Activated CD8-positive, alpha-beta T cell treated with anti-CD3 and anti-CD28 coated beads, Interleukin-2, amount 10 ng/mL, durations not matched to agents 7 days and 5 days (primary cell): ENCODE measurements at regions not wholly inside any gene's neighbourhood (a gene's known extent, or its start where the extent isn't known, plus 50 kb on each side); places are given as distances from the start of the nearest gene placed in this dataset.

Experiments
- ATAC-seq: fragments of 150-1000 bp; cut with Tn5 transposase; one replicate; pipeline ENCODE4 v1.10.0; 2021; ENCODE audit warnings: moderate library complexity
- CTCF ChIA-PET: fragments of 350-600 bp; sonication (Branson Sonifier 250); formaldehyde crosslinking; loops from one replicate; lab custom pipeline; 2021; ENCODE audit warnings: antibody characterized with exemption; lab: Charles Lee
- POLR2A ChIA-PET: fragments of 350-600 bp; sonication (Branson Sonifier 250); formaldehyde crosslinking; loops from one replicate; lab custom pipeline; 2021; ENCODE audit warnings: antibody characterized with exemption; lab: Charles Lee
- DNase-seq: peaks from one replicate; pipeline ENCODE4 v3.0.0-alpha.2; 2020
- H3K27ac Mint-ChIP-seq: one replicate; pipeline ENCODE4 v1.8.0; 2021; ENCODE audit warnings: mild to moderate bottlenecking, mixed read lengths
- H3K27me3 Mint-ChIP-seq: one replicate; pipeline ENCODE4 v1.8.0; 2021; ENCODE audit warnings: low read depth, mixed read lengths
- H3K36me3 Mint-ChIP-seq: one replicate; pipeline ENCODE4 v1.8.0; 2021; ENCODE audit warnings: low read depth, mixed read lengths
- H3K4me1 Mint-ChIP-seq: one replicate; pipeline ENCODE4 v1.8.0; 2021; ENCODE audit warnings: low read depth, mixed read lengths
- H3K4me3 Mint-ChIP-seq: one replicate; pipeline ENCODE4 v1.8.0; 2021; ENCODE audit warnings: mild to moderate bottlenecking, mixed read lengths
- H3K9me3 Mint-ChIP-seq: one replicate; pipeline ENCODE4 v1.8.0; 2022; ENCODE audit warnings: mixed read lengths; ENCODE audit not compliant: insufficient read depth

DNA sequence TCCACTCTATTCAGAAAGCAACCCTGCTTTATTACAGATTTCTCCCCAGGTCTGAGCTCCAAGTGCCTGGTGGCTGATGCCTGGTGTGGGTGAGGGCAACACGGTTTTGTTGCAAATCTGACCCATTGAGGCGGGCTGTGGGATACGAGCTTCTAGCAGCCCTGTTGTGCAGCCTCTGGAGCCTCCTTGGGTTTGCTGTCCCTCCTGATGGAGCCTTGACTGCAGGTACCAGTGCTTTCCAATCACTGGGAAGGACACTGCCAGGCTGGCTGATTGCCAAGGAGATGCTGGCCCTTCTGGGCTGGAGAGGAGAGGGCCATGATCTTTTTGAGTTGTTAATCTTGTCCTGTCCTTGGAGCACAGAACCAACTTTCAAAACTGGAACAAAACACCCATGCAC lies 151.0 kb upstream of the RGMA start:
- peaks cover 5% of the 10 kb centered on the region for H3K4me1 Mint-ChIP-seq
- ChIA-PET CTCF (no interaction called here), POLR2A (no interaction called here)

DNA sequence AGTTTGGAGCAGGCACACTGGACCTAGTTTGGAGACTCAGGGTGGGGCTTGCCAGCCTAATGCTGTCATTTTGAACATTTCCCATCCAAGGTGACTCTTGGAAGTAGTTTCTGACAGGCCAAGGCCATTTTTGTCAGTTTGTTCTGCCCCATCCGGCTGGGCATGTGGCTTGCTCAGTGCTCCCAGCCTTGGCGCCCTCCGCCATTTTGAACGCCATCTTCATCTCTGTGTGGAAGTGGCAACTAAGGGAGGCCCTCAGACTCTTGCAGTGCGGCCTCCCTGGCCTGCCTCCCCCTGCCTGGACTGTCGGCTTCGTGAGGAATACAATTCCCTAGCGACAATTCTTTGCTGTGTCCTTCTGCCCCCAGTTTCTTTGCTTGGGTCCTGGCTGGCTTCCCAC lies 150.6 kb upstream of the RGMA start:
- peaks cover 4% of the 10 kb centered on the region for H3K27me3 Mint-ChIP-seq
- ChIA-PET POLR2A (no interaction called here), CTCF (no interaction called here)
- H3K4me1 Mint-ChIP-seq, result peaks cover 5% of the 10 kb centered on the region
- ATAC-seq (no peak), DNase-seq (no peak)
- no peak overlapping the region for H3K4me3 Mint-ChIP-seq
- H3K27ac Mint-ChIP-seq, result no peak overlapping the region
- H3K36me3 Mint-ChIP-seq, result no peaks in the 10 kb centered on the region
- H3K9me3 Mint-ChIP-seq, result no peaks in the 10 kb centered on the region

More for the DNA sequence above, 151.0 kb upstream of the RGMA start:
- H3K4me3 Mint-ChIP-seq, result no peak overlapping the region
- no peak overlapping the region for H3K27ac Mint-ChIP-seq
- peaks cover under 1% of the 10 kb centered on the region for H3K27me3 Mint-ChIP-seq
- no peaks in the 10 kb centered on the region for H3K9me3 Mint-ChIP-seq
- DNase-seq (no peak), ATAC-seq (no peak)
- H3K36me3 Mint-ChIP-seq, result no peaks in the 10 kb centered on the region

DNA sequence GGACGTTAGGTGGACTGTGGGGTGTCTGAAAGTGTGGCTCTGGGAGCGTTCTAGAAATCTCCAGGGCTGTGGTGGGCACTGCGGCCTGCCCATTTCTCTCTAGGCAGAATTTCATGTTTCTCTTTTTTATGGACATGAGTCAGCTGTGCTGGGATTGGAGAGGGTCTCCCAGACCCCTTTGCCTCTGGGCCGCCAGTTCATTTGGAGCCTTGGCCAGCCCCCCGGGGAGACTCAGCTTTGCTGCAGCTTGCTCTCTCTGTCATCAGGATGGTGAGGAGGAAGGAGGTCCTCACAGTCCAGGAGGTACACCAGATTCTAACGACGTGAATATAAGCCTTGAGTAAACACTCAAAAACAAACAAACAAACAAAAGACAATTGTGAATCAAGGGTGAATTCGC lies 149.6 kb upstream of the RGMA start:
- ChIA-PET POLR2A (no interaction called here), CTCF (no interaction called here)
- H3K27ac Mint-ChIP-seq, result no peak overlapping the region

DNA sequence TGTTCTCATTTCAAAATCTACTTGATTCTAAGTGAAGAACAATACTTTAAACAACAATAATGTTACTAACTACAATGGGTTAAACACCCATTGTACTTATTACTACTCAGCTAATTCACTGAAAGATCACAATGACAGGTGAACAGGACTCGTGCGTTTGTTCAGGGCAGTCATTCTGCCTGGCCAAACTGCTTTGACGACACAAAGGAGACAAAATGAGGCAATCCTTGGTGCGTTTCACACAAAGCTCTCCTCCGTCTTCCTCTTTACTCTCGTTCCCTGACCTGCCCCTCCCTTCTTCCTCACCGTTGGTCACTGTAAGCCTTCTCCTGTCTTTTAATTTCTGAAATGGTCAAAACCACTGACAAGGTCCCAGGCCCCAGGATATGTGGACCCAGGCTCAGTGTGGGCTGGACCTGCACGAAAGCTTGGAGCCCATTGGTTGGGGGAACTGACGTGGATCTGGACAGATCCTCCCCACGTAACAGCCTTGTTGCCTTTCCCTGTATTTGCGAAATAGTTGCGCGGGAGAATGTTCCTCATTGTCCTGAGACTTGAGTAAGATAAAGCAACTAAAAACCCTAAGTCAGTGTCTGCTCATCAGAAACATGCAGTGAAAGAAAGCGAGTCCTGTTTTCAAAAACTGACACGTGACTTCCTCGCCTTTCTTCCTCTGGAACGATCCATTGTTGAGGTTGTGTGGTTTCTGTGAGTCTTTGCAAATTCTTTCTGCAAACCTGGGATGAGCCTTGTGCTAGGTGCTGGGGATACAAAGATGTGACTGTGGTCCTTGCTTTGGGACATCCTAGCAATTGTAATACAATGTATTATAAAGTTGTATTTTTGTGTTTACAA lies 147.1 kb upstream of the RGMA start:
- DNase-seq (no peak), ATAC-seq (no peak)
- Mint-ChIP-seq H3K9me3 (no peaks in the 10 kb centered on the region), H3K27ac (no peak overlapping the region), H3K4me1 (peaks cover 8% of the 10 kb centered on the region), H3K27me3 (peaks cover 7% of the 10 kb centered on the region), H3K36me3 (no peaks in the 10 kb centered on the region), H3K4me3 (no peak overlapping the region)
- POLR2A ChIA-PET, result no interaction called here
- CTCF ChIA-PET, result no interaction called here

More for the DNA sequence above, 149.6 kb upstream of the RGMA start:
- Mint-ChIP-seq H3K27me3 (peaks cover 4% of the 10 kb centered on the region), H3K36me3 (no peaks in the 10 kb centered on the region), H3K4me1 (peaks cover 5% of the 10 kb centered on the region), H3K4me3 (no peak overlapping the region), H3K9me3 (no peaks in the 10 kb centered on the region)
- DNase-seq, result no peak
- ATAC-seq, result no peak

DNA sequence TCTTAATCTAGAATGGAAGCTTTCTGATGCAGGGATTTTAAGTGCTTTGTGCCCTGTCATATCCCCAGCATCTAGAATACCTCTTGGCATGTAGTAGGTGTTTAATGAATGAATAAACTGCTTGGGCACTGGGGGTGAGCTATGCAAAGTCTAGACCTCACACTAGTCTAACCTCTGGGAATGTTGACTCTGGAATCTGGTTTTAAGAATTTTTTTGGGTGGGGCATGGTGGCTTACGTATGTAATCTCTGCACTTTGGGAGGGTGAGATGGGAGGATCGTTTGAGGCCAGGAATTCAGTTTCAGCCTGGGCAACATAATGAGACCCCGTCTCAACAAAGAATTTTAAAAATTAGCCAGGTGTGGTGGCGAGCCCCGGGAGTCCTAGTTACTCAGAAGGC lies 146.3 kb upstream of the RGMA start:
- Mint-ChIP-seq H3K4me3 (no peak overlapping the region), H3K27ac (no peak overlapping the region), H3K36me3 (no peaks in the 10 kb centered on the region), H3K9me3 (no peaks in the 10 kb centered on the region), H3K4me1 (peaks cover 8% of the 10 kb centered on the region), H3K27me3 (peaks cover 13% of the 10 kb centered on the region)
- ChIA-PET POLR2A (no interaction called here), CTCF (no interaction called here)
- ATAC-seq (no peak), DNase-seq (no peak)

DNA sequence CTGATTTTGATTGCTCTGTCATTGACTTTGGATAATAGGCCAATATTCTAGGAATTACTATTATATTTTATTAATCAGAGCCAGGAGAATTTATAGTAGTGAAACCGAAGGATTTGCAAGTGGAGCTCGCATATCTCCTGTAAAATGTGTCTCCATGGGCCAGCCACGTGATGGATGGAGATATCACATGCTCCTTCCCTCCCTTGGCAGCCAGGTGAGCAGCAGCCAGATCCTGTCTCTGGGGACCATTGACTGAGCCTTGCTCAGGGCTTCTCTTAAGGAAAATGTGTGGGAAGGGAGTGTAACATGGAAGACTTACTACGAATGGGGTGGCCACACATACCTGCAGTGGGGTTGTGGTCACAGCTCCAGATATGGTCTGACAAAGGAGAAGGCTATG lies 144.7 kb upstream of the RGMA start:
- Mint-ChIP-seq H3K27ac (no peak overlapping the region), H3K4me3 (no peak overlapping the region), H3K9me3 (no peaks in the 10 kb centered on the region), H3K4me1 (peaks cover 8% of the 10 kb centered on the region), H3K27me3 (peaks cover 15% of the 10 kb centered on the region), H3K36me3 (no peaks in the 10 kb centered on the region)
- DNase-seq (no peak), ATAC-seq (no peak)
- ChIA-PET POLR2A (no interaction called here), CTCF (no interaction called here)

DNA sequence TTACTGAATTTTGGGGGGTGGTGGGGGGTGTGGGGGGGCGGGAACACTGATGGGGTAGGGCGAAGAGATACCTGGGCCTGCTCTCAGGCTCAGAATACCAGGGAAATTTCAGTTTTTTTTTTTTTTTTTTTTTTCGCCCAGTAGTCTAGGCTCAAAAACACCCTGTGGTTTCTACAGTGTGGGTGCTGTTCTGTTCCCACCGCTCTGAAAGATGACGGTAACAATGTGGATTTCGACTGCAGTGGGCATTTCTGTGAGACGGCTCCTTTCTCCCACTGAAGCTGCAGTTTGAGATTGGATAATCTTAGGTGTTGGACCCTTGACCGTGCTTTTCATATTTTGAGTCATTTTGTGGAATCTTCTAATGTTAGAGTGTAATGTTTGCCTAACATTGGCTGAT lies 143.8 kb upstream of the RGMA start:
- H3K4me3 Mint-ChIP-seq, result no peak overlapping the region
- POLR2A ChIA-PET, result no interaction called here
- ATAC-seq, result no peak
- no peaks in the 10 kb centered on the region for H3K9me3 Mint-ChIP-seq
- no peak overlapping the region for H3K27ac Mint-ChIP-seq
- CTCF ChIA-PET, result no interaction called here
- no peak for DNase-seq
- H3K36me3 Mint-ChIP-seq, result no peaks in the 10 kb centered on the region
- H3K27me3 Mint-ChIP-seq, result peaks cover 15% of the 10 kb centered on the region
- H3K4me1 Mint-ChIP-seq, result peaks cover 8% of the 10 kb centered on the region

DNA sequence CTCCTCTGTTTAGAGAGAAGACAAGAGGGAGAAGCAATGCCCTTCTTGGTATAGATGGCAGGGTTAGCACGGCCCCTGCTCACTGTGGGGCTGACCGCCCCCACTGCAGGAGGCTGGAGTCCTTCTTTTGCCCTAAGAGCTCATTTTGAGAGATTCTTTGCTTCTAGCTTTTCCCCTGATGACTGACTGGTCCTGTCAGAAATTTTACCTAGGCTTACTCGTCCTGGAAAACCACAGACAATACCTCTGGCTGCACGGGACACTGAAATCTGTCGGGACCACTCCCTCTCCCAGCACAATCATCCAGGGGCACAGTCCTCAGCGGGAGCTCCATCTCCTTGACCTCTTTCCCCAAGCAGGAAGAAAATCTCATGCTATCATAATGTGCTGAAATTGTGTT lies 143.0 kb upstream of the RGMA start:
- CTCF ChIA-PET, result no interaction called here
- peaks cover 15% of the 10 kb centered on the region for H3K27me3 Mint-ChIP-seq
- H3K36me3 Mint-ChIP-seq, result no peaks in the 10 kb centered on the region
- H3K4me1 Mint-ChIP-seq, result peaks cover 8% of the 10 kb centered on the region
- POLR2A ChIA-PET, result no interaction called here
- no peak for ATAC-seq
- H3K27ac Mint-ChIP-seq, result no peak overlapping the region
- no peak for DNase-seq
- H3K9me3 Mint-ChIP-seq, result no peaks in the 10 kb centered on the region
- no peak overlapping the region for H3K4me3 Mint-ChIP-seq

DNA sequence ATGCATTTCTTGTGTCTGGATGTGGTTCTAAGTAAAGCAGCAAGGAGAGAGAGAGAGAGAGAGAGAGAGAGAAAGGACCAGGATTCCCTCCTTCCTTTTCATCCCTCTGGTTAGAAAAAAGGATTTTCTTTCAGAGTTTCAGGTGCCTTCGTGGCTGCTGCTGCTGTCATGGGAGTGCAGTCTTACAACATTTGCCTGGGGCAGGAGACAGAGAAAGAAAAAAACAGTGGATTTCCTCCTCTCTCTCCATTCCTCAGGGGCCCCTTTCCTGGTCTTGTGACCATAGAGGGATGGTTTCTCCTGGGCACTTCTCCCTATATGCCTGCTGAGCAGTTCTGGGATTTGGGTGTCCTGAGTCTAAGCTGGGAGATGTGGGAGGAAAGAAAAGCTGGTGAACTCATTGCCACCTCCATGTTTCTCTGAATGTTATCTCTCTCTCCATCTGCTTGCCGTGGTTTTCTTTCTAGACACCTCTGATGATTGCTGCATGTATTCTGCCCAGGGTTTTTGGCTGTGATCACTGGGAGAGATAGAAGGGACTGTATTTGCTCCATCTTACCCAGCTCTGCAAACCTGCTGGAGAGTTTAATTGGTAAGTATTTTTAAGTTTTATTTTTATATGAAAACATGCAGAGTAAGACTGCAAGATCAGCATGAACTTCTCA lies 142.4 kb upstream of the RGMA start:
- H3K27ac Mint-ChIP-seq, result no peak overlapping the region
- ChIA-PET CTCF (no interaction called here), POLR2A (no interaction called here)

DNA sequence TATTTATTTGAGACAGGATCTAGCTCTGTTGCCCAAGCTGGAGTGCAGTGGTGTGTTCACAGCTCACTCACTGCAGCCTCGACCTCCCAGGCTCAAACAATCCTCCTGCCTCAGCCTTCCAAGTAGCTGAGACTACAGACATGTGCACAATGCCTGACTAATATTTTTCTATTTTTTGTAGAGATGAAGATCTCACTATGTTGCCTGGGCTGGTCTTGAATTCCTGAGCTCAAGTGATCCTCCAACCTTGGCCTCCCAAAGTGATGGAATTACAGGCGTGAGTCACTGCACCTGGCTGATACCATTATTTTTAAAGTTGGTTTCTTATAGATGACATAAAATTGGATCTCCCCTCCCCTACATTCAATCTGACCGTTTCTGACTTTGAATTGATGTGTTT lies 139.5 kb upstream of the RGMA start:
- Mint-ChIP-seq H3K4me3 (no peak overlapping the region), H3K4me1 (peaks cover 2% of the 10 kb centered on the region), H3K27me3 (peaks cover 22% of the 10 kb centered on the region), H3K36me3 (no peaks in the 10 kb centered on the region), H3K9me3 (no peaks in the 10 kb centered on the region), H3K27ac (no peak overlapping the region)
- ATAC-seq (no peak), DNase-seq (no peak)
- CTCF ChIA-PET, result no interaction called here
- POLR2A ChIA-PET, result no interaction called here

More for the DNA sequence above, 142.4 kb upstream of the RGMA start:
- Mint-ChIP-seq H3K27me3 (peaks cover 17% of the 10 kb centered on the region), H3K9me3 (no peaks in the 10 kb centered on the region), H3K4me1 (peaks cover 6% of the 10 kb centered on the region), H3K4me3 (no peak overlapping the region), H3K36me3 (no peaks in the 10 kb centered on the region)
- DNase-seq (no peak), ATAC-seq (no peak)

DNA sequence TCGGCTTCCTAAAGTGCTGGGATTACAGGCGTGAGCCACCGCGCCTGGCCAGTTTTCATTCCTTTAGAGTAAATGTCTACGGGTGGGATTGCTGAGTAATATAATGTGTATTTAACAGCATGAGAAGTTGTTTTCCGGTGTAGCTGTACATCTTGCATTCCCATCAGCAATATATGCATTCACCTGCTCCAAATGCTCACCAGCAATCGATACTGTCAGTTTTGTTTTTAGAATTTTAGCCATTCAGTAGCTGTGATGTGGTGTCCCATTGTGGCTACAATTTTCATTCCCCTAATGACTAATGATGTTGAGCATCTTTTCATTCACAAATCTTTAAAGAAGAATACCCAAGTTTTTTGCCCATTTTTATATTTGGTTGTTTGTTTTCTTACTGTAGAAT lies 134.8 kb upstream of the RGMA start:
- POLR2A ChIA-PET, result no interaction called here
- H3K27ac Mint-ChIP-seq, result no peak overlapping the region
- no peak for ATAC-seq
- no peak overlapping the region for H3K4me3 Mint-ChIP-seq
- no peaks in the 10 kb centered on the region for H3K36me3 Mint-ChIP-seq
- no peaks in the 10 kb centered on the region for H3K9me3 Mint-ChIP-seq
- H3K4me1 Mint-ChIP-seq, result no peaks in the 10 kb centered on the region
- peaks cover 18% of the 10 kb centered on the region for H3K27me3 Mint-ChIP-seq
- no peak for DNase-seq
- CTCF ChIA-PET, result no interaction called here

DNA sequence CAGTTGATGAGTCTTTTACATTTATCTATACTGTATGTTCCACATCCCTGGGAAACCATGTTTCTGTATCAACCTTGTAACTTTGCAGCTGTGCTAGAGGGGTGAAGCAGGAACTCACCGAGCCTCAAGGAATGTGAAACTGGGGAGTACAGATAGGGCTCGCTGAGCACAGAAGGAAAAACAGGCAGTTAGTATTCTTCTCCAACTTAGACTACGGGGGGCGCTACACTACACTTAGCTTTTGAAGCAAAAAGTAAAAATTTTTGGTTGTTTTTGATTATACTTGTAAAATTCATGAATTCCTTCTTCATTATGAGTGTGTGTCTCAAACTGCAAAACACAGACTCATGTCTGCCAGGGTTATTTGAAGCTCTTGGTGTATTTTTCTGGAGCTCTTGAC lies 132.7 kb upstream of the RGMA start:
- Mint-ChIP-seq H3K36me3 (no peaks in the 10 kb centered on the region), H3K9me3 (no peaks in the 10 kb centered on the region), H3K27ac (no peak overlapping the region), H3K27me3 (peaks cover 18% of the 10 kb centered on the region), H3K4me3 (no peak overlapping the region), H3K4me1 (no peaks in the 10 kb centered on the region)
- ChIA-PET POLR2A (no interaction called here), CTCF (no interaction called here)
- ATAC-seq (no peak), DNase-seq (no peak)
